ENCODE measurements at regions not wholly inside any gene's neighbourhood (a gene's known extent, or its start where the extent isn't known, plus 50 kb on each side); places are given as distances from the start of the nearest gene placed in this dataset.

DNA sequence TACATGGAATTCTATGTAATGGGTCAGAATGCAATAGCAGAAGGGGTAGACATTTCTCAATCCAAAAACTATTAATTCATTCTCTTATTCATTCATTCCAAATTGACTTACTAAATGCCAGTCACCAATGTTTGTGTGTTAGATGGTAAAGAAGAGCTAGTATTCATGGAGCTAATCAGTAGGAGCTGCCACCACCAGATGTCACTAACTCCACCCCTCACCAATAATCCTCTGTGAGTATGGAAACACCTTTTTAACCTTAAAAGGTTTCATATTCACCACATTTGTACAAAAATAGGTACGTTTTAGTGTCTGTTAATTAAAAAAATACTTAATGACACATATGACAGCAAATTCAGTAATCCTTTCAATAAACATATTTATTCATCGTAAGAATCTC, 131.8 kb upstream of the PKN2 start:
- Histone ChIP-seq H3K27ac (no peak overlapping the region), H3K4me1 (no peaks in the 10 kb centered on the region), H3K9me3 (no peaks in the 10 kb centered on the region), H3K36me3 (no peaks in the 10 kb centered on the region), H3K27me3 (no peaks in the 10 kb centered on the region), H3K4me3 (no peak overlapping the region)
- DNase-seq (no peak), ATAC-seq (no peak)
- intact Hi-C loops (cut with DNase I; ENCODE audit: low total_unique reads) (no loop called here), in situ Hi-C loops (cut with MboI; ENCODE audit: low sequenced_read_pairs in 4 of 4) (no loop called here)
- TF ChIP-seq, protein P1, sequence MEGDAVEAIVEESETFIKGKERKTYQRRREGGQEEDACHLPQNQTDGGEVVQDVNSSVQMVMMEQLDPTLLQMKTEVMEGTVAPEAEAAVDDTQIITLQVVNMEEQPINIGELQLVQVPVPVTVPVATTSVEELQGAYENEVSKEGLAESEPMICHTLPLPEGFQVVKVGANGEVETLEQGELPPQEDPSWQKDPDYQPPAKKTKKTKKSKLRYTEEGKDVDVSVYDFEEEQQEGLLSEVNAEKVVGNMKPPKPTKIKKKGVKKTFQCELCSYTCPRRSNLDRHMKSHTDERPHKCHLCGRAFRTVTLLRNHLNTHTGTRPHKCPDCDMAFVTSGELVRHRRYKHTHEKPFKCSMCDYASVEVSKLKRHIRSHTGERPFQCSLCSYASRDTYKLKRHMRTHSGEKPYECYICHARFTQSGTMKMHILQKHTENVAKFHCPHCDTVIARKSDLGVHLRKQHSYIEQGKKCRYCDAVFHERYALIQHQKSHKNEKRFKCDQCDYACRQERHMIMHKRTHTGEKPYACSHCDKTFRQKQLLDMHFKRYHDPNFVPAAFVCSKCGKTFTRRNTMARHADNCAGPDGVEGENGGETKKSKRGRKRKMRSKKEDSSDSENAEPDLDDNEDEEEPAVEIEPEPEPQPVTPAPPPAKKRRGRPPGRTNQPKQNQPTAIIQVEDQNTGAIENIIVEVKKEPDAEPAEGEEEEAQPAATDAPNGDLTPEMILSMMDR (IDR thresholded peaks at IDR 0.05 in 4 of 5, conservative IDR thresholded peaks at IDR 0.05 in 1 of 5), result no peak
- TF ChIP-seq POLR2A (IDR thresholded peaks at IDR 0.05), result no peak

DNA sequence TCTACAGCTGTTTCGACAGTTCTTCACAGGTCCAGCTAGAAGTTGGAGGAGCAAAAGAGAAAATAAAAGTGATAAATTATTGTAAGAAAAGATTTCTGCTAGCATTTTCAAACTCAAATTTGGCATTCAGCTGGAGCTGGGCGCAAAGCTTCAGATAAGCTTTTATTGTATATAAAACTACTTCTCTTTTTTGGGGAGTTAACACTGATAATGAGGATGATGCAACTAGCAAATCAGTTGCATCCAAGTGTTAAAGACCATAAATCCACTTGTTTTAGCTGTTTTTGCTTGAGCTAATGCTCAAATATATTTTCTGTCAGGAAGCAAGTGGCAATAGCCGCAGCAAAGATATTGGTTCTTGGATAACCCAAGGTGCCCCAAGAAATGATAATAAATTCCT, 127.1 kb upstream of the PKN2 start:
- Histone ChIP-seq H3K36me3 (no peaks in the 10 kb centered on the region), H3K9me3 (no peaks in the 10 kb centered on the region), H3K27me3 (no peaks in the 10 kb centered on the region), H3K27ac (no peak overlapping the region), H3K4me1 (no peaks in the 10 kb centered on the region), H3K4me3 (no peak overlapping the region)
- DNase-seq (no peak), ATAC-seq (no peak)
- TF ChIP-seq, protein P1 (IDR thresholded peaks at IDR 0.05 in 4 of 5, conservative IDR thresholded peaks at IDR 0.05 in 1 of 5), result no peak
- no peak for TF ChIP-seq POLR2A (IDR thresholded peaks at IDR 0.05)
- intact Hi-C loops (cut with DNase I; ENCODE audit: low total_unique reads) (no loop called here), in situ Hi-C loops (cut with MboI; ENCODE audit: low sequenced_read_pairs in 4 of 4) (no loop called here)

DNA sequence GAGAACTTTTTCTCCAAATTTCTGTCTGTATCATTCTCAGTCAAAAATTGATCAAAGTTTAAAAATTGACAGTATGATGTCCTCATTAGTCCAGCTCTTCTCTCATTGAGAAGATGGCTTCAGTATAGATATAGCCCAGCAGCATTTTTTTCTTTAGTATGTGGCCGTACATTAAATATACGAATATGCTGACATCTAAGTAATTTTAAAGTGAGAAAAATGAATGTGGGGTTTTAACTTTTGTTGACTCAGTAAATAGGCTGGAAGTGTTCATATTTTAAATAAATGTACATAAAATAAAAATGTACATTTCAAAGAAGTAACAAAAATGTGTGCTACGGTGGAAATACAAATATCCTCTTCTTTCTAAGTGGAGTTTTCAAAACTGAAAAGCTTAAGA, 123.5 kb upstream of the PKN2 start:
- TF ChIP-seq POLR2A (IDR thresholded peaks at IDR 0.05), result no peak
- TF ChIP-seq, protein P1 (IDR thresholded peaks at IDR 0.05 in 4 of 5, conservative IDR thresholded peaks at IDR 0.05 in 1 of 5), result no peak
- intact Hi-C loops (cut with DNase I; ENCODE audit: low total_unique reads), result no loop called here
- Histone ChIP-seq H3K4me3 (no peak overlapping the region), H3K27ac (no peak overlapping the region), H3K9me3 (no peaks in the 10 kb centered on the region), H3K4me1 (no peaks in the 10 kb centered on the region), H3K27me3 (no peaks in the 10 kb centered on the region), H3K36me3 (no peaks in the 10 kb centered on the region)
- in situ Hi-C loops (cut with MboI; ENCODE audit: low sequenced_read_pairs in 4 of 4), result no loop called here
- no peak for DNase-seq
- ATAC-seq, result no peak

DNA sequence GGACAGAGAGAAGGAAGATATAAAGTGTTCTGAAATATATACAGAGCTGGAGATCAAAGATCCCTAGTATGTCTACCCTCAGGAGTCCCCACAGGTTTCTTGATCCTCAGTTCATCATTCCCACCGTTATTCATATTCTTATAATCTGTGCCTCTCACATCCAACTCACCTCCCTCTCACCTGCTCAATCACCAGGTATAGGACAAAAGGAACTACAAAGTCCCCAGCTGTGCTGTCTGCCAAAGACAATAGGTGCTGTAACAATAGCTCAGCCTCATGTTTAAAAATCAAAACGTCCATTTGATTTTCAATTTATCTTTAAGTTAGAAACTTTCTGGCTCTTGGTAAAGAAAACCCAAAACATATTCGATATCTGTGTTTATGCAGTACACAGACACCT, 121.1 kb upstream of the PKN2 start:
- DNase-seq (no peak), ATAC-seq (no peak)
- H3K4me3 ChIP-seq, result no peak overlapping the region
- no peaks in the 10 kb centered on the region for H3K9me3 ChIP-seq
- no peaks in the 10 kb centered on the region for H3K27me3 ChIP-seq
- H3K4me1 ChIP-seq, result no peaks in the 10 kb centered on the region
- in situ Hi-C loops (cut with MboI; ENCODE audit: low sequenced_read_pairs in 4 of 4) (no loop called here), intact Hi-C loops (cut with DNase I; ENCODE audit: low total_unique reads) (no loop called here)
- TF ChIP-seq, protein P1 (IDR thresholded peaks at IDR 0.05 in 4 of 5, conservative IDR thresholded peaks at IDR 0.05 in 1 of 5), result no peak
- no peak for TF ChIP-seq POLR2A (IDR thresholded peaks at IDR 0.05)
- no peak overlapping the region for H3K27ac ChIP-seq
- H3K36me3 ChIP-seq, result no peaks in the 10 kb centered on the region

DNA sequence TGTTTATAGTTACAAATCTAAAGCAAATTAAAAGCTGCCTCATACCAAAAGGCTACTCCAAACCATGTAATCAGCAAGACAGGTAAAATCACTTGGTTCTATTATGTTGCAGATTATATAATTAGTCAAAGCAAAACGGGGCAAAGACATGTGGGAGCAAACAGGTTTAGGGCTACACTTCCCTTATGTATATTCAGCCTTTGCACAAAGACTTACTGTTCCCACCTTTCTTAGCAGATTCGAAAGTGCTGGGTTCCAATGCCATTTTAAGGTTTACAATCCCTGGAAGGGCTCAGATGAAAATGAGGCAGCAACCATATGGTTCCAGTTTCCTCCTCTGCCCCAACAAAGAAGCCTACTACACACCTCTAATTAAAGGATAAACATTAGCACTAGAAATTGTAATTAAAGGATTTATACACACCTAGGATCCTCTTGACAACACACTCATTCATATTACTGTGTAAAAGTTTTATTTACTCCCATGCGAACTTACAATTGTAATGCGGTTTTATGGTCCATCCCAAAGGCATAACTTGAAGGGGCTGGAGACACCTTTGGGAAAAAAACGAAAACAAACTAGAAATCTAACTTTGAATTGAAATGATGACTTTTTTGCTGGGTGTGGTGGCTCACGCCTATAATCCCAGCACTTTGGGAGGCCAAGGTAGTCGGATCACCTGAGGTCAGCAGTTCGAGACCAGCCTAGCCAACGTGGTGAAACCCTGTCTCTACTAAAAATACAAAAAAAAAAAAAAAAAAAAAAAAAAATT, 117.3 kb upstream of the PKN2 start:
- TF ChIP-seq, protein P1 (IDR thresholded peaks at IDR 0.05 in 4 of 5, conservative IDR thresholded peaks at IDR 0.05 in 1 of 5), result no peak
- TF ChIP-seq POLR2A (IDR thresholded peaks at IDR 0.05), result no peak
- no peaks in the 10 kb centered on the region for H3K27me3 ChIP-seq
- in situ Hi-C loops (cut with MboI; ENCODE audit: low sequenced_read_pairs in 4 of 4), result no loop called here
- H3K27ac ChIP-seq, result no peak overlapping the region
- no peak for ATAC-seq
- no peak for DNase-seq
- no peaks in the 10 kb centered on the region for H3K9me3 ChIP-seq
- H3K4me1 ChIP-seq, result no peaks in the 10 kb centered on the region
- no peaks in the 10 kb centered on the region for H3K36me3 ChIP-seq
- no peak overlapping the region for H3K4me3 ChIP-seq
- intact Hi-C loops (cut with DNase I; ENCODE audit: low total_unique reads), result no loop called here

Data from gastrocnemius medialis (tissue), 4 donors.